Cardiac muscle cell (in vitro differentiated cells and primary cell): ENCODE measurements at regions not wholly inside any gene's neighbourhood (a gene's known extent, or its start where the extent isn't known, plus 50 kb on each side); places are given as distances from the start of the nearest gene placed in this dataset.

Source experiments
- DNase-seq, 2 donors: peaks; one replicate each; pipeline versions ENCODE4 v3.0.0 to v3.0.0-alpha.2; 2010 to 2017; ENCODE audit warnings: low read depth in 1 of 2, low spot score in 1 of 2
- H3K27ac ChIP-seq: fragments of 200-600 bp; sonication (generic); 2 replicates; pipeline ENCODE4 v1.5.1; 2016
- H3K27me3 ChIP-seq: fragments of 200-600 bp; sonication (generic); 2 replicates; pipeline ENCODE4 v1.6.0; 2016; ENCODE audit warnings: control low read depth
- H3K36me3 ChIP-seq: fragments of 200-600 bp; sonication (generic); 2 replicates; pipeline ENCODE4 v1.5.1; 2016; ENCODE audit warnings: control low read depth
- H3K4me1 ChIP-seq: fragments of 200-600 bp; sonication (generic); 2 replicates; pipeline ENCODE4 v1.8.1; 2017; ENCODE audit warnings: low read depth, mild to moderate bottlenecking, mixed run types
- H3K4me3 ChIP-seq: fragments of 200-600 bp; sonication (generic); 2 replicates; pipeline ENCODE4 v1.5.1; 2016; ENCODE audit warnings: mild to moderate bottlenecking
- H3K9me3 ChIP-seq: fragments of 200-600 bp; sonication (generic); 2 replicates; pipeline ENCODE4 v1.5.1; 2017; ENCODE audit warnings: low read depth, mild to moderate bottlenecking, control low read depth
- TF ChIP-seq, protein P1 (sequence below): IDR thresholded peaks from 2 replicates; pipeline ENCODE4 v1.5.1; 2012; ENCODE audit warnings: low read depth, mild to moderate bottlenecking, low read length

DNA sequence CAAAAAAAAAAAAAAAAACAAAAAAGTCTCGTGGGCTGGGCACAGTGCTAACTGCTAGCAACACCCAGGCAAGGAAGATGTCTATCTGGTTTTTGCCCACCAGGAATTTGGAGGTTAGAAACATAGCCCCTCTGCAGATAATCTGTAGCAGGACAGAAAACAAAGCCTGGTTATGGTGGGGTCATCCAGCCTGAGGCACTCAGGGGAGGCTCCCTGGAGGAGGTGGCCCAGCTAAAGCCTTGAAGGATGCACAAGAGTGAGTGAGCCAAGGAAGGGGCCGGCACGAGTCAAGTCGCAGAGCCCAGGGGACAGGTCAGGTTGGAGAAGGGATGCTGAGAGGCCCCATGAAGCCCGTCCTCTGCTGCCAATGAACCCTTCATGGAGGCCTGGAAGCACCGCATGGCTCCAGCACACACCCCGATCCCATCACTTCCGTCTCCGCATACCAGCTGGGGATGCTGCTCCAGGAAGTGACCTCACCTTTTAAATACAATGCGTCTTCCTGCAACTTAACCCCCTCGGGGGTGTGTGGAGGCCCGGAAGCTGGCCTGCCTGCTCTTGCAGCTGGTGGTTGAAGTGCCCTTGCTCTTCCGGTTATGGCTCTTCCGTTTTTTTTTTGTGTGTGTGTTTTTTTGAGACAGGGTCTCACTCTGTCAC lies 86.5 kb downstream of the ENGASE start:
- Histone ChIP-seq H3K36me3 (no peaks in the 10 kb centered on the region), H3K9me3 (no peaks in the 10 kb centered on the region), H3K27me3 (no peaks in the 10 kb centered on the region), H3K4me1 (no peaks in the 10 kb centered on the region), H3K4me3 (no peak overlapping the region), H3K27ac (no peak overlapping the region)
- TF ChIP-seq, protein P1, sequence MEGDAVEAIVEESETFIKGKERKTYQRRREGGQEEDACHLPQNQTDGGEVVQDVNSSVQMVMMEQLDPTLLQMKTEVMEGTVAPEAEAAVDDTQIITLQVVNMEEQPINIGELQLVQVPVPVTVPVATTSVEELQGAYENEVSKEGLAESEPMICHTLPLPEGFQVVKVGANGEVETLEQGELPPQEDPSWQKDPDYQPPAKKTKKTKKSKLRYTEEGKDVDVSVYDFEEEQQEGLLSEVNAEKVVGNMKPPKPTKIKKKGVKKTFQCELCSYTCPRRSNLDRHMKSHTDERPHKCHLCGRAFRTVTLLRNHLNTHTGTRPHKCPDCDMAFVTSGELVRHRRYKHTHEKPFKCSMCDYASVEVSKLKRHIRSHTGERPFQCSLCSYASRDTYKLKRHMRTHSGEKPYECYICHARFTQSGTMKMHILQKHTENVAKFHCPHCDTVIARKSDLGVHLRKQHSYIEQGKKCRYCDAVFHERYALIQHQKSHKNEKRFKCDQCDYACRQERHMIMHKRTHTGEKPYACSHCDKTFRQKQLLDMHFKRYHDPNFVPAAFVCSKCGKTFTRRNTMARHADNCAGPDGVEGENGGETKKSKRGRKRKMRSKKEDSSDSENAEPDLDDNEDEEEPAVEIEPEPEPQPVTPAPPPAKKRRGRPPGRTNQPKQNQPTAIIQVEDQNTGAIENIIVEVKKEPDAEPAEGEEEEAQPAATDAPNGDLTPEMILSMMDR = no peak
- peak in 1 of 2 donors; percentile 26 for DNase-seq

DNA sequence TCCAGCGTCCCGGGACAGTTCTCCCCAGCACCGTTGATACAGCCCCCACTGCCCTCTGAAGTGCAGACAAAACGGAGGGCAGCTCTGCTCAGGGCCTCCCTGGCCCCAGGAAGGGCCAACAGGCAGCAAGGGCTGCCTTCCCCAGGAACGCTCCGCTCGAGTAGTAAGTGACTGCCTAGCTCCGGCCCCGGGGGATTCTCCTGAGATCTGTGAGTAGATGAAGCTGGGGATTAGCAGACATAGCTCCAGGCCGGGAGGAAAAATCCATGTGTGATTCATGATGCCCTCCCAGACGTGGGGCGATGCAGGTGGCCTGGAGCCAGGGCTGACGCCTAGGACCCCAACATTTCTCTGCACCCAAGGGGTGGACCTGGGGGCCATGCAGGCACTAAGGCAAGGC lies 85.3 kb downstream of the ENGASE start:
- no peaks in the 10 kb centered on the region for H3K36me3 ChIP-seq
- no peak overlapping the region for H3K4me3 ChIP-seq
- no peaks in the 10 kb centered on the region for H3K9me3 ChIP-seq
- no peaks in the 10 kb centered on the region for H3K4me1 ChIP-seq
- DNase-seq = no peak
- H3K27me3 ChIP-seq = no peaks in the 10 kb centered on the region
- TF ChIP-seq, protein P1 = no peak
- H3K27ac ChIP-seq = no peak overlapping the region

DNA sequence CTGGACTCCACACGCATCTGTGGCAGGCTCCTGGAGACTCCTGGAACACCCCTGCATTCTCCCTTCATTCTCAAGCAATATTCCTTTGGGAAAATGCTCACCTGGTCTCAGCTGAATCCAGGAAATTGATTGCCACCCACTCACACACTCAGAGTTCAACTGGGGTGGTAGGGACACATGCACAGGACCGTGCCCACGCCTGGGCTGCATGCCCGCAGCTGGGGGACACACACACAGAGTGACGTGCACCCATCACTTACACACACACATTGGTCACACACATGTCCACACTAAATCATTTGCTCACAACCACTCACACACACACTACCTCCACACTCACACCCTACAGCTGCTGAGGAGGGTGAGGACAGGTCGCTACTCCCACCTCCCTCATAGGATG lies 84.8 kb downstream of the ENGASE start:
- Histone ChIP-seq H3K9me3 (no peaks in the 10 kb centered on the region), H3K27ac (no peak overlapping the region), H3K27me3 (no peaks in the 10 kb centered on the region), H3K4me1 (no peaks in the 10 kb centered on the region), H3K36me3 (no peaks in the 10 kb centered on the region), H3K4me3 (no peak overlapping the region)
- no peak for DNase-seq
- TF ChIP-seq, protein P1 = no peak

DNA sequence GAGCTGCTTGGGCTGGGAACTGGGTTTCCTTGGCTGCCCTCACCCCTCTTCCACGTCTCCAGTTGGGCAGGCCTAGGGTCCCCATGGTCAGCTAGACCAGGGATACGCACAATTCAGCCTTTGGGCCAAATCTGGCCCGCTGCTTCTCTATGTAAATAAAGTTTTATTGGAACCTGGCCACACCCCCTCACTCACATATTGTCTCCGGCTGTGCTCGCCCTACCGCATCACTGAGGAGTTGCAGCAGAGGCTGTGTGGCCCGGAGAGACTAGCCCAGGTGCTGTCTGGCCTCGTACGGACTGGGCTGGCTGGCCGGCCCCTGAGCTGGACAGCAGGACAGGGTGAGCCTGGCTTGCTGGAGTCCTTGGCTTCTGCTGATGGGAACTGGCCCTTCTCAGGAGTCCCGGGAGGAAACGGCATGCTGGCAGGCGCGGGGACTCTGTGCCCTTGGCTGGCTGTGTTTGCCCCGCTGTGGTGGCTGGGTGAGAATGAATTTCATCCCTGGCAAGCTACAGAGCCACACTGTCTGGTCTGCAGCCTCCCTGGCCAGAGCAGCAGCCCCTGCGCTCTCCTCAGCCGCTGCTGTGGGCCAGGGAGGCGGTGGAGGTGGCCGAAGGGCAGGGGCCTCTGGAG lies 82.0 kb downstream of the ENGASE start:
- Histone ChIP-seq H3K4me1 (no peaks in the 10 kb centered on the region), H3K36me3 (no peaks in the 10 kb centered on the region), H3K27me3 (no peaks in the 10 kb centered on the region), H3K9me3 (no peaks in the 10 kb centered on the region), H3K27ac (no peak overlapping the region), H3K4me3 (no peak overlapping the region)
- no peak for DNase-seq
- TF ChIP-seq, protein P1 = no peak

DNA sequence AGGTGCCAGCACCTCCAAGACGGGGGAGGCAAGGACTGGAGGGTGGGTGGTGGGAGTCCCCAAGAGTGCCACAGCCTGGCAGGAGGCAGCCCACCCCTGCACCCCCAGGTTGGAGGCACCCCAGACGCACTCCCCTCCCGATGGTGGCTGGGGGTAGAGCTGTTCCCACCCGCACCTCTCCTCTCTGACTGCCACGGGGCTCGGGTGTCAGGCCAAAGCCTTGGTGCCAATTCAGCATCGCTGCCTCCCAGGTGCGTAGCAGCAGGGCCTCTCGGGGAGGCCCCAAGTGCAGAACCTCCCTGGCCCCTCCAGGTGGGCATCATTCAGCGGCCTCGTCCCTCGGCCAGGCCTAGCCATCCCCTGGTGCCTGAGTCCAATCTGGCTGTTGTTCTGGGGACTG lies 81.1 kb downstream of the ENGASE start:
- no peaks in the 10 kb centered on the region for H3K9me3 ChIP-seq
- H3K27ac ChIP-seq = no peak overlapping the region
- H3K36me3 ChIP-seq = no peaks in the 10 kb centered on the region
- H3K27me3 ChIP-seq = no peaks in the 10 kb centered on the region
- H3K4me3 ChIP-seq = no peak overlapping the region
- TF ChIP-seq, protein P1 = no peak
- H3K4me1 ChIP-seq = no peaks in the 10 kb centered on the region
- DNase-seq = no peak
